Fibroblast of peridontal ligament (primary cell): ENCODE measurements at regions not wholly inside any gene's neighbourhood (a gene's known extent, or its start where the extent isn't known, plus 50 kb on each side); places are given as distances from the start of the nearest gene placed in this dataset.

Experiments used
- DNase-seq: peaks from one replicate; pipeline ENCODE4 v3.0.0-alpha.2; 2010; ENCODE audit errors: extremely low read depth

- DNase-seq = peak; percentile 8
Measured at GRCh38 chr6:81475646-81476045, 276.8 kb downstream of the TENT5A start.

DNA sequence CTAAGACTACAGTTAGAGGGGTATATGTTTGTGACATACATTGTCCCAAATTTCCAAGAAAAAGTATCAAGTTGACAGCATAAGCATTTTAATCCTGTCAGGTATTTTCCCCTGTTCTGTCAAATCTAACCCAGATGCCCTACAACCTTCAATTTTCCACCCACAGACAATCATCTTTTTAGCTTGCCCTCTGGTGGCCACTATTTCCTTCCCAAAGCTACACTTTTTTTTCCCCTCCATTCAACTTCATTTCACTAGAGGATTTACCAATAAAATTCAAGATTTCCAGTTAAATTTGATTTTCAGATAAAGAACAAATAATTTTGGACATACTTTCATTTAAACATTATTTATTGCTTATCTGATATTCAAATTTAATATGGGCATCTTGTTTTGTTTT is 286.6 kb downstream of the TENT5A start:
- peak; percentile 65 for DNase-seq

- DNase-seq = peak; percentile 56
Measured at GRCh38 chr6:81456416-81456815, 296.1 kb downstream of the TENT5A start.

GRCh38 chr6:81455641-81456040 is 296.8 kb downstream of the TENT5A start:
- DNase-seq = no peak

DNA sequence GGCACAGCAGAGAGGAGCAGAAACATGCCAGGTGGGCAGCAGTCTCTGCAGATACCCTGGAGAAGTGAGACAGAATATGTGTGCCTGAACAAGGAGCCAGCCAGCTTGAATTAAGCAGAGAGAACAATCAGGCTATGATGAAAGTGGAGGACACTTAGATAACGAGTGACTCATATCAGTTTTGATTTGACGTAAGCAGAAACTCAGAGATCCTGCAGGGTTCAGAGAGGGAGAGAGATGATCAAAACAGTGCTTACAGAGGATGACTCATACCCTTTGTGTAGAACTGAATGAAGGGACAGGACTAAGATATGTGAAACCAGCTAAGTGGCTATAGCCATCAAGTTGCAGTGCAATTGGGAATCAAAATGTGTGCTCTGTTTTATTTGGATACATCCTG is 300.7 kb downstream of the TENT5A start:
- DNase-seq = peak; percentile 94

DNA sequence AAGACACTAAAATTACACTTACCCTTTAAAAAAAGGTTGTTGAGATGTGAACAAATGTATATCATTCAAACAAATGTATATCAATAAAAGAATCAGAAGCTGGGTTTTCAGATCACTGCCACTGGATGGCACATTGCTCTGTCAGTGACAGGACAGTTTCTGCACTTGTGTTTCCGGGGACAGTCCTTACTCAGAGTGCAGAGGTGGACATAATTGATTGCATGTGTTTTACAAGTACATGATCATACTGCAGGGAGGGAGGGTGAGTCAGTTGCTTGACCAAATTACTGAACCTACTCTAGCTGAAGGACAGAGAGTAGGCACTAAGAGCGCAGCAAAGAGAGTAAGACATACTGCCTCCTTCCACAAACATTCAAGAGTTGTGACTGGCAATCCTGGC is 302.3 kb downstream of the TENT5A start:
- peak; percentile 81 for DNase-seq

- DNase-seq = no peak
Measured at GRCh38 chr6:81446509-81446908, 306.0 kb downstream of the TENT5A start.

DNA sequence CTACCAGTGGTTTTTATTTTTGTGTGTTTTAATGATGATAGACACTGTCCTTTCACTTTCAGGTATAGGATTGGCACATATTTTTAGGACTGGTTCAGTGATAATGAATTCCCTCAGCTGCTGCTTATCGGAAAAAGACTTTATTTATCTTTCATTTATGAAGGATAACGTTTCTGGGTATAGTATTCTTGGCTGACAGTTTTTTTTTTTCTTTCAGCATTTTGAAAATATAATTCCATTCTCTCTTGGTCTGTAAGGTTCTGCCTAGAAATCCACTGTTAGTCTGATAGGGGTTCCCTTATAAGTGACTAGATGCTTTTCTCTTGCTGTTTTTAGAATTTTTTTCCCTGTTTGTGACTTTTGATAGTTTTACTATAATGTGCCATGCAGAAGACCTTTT is 313.1 kb downstream of the TENT5A start:
- no peak for DNase-seq

- DNase-seq = no peak
Measured at GRCh38 chr6:81436990-81437389, 315.5 kb downstream of the TENT5A start.

GRCh38 chr6:81413306-81413705 is 339.2 kb downstream of the TENT5A start:
- no peak for DNase-seq

DNA sequence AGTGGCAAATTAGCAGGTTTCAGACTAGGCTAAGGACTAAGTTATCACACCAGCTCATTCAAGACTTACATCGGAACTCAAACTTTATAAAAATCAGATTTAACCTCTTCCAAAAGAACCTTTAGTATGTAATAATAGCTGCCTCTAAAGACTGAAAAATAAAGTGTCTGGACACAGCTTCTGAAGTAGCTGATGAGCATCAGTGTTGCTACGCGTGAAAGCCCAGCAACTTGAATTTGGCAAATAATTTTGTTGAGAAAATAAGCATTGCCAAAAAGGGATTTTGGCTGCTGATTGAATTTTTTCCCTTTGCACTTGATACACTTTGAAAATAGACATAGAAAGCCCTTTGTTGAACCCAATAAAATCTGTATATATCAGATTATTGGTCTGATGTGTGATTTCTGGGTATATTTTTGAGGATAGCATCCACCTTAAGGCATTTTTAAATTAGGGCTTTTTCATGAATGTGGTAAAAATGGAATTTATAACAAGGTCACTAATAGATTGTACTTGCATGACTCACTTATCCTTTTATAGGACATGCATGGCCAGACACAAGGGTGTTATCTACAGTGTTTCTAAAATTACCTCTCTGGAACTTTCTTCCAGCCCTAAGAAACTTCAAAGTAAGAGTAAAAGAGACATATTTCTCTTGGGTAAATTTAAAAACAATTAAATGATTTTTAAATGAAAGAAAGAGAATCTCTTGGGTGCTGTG is 350.4 kb downstream of the TENT5A start:
- peak; percentile 4 for DNase-seq

GRCh38 chr6:81396916-81397315 is 355.6 kb downstream of the TENT5A start:
- no peak for DNase-seq

DNA sequence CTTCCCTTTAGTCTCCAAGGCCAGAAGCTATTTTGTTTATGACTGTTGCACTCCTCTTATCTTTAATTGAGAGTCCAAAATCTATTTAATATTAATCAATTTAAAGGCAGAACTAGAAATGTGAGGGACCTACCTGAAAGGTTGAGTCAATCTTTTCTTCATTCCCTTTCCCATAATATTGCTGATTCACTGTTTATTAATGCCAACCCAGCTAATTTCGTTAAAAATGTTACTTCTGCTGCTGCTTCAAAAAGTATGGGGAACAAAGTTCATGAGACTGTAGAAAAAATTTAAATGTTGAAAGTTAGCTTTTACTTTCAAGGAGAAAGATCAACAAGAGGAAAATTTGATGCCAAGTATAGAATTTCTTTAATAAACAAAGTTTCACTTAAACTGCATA is 365.3 kb downstream of the TENT5A start:
- DNase-seq = no peak

GRCh38 chr6:81384921-81385320 is 367.6 kb downstream of the TENT5A start:
- no peak for DNase-seq

GRCh38 chr6:81383472-81383871 is 369.0 kb downstream of the TENT5A start:
- no peak for DNase-seq

DNA sequence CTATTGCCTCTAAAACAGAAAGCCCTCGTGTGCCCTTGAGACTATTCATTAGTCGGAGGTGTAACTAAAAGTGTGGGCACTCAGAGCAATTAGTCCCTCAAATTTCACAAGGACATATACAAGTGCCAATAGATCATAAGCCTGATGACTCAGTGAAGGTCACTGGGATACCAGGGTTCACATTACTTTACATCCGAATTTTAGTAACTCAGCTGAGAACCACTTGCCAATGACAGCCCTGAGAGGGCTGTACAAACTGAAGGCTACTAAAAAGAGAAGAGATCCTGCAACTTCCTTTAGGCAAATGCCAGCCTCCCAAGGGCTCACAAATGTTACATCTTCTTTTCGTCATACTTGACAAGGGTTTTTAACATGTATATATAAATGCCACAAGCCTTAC is 369.6 kb downstream of the TENT5A start:
- no peak for DNase-seq

- DNase-seq = no peak
Measured at GRCh38 chr6:81381382-81381916, 371.0 kb downstream of the TENT5A start.

- no peak for DNase-seq
Measured at GRCh38 chr6:81380718-81381338, 371.7 kb downstream of the TENT5A start.

GRCh38 chr6:81376745-81377144 is 375.7 kb downstream of the TENT5A start:
- DNase-seq = no peak

DNA sequence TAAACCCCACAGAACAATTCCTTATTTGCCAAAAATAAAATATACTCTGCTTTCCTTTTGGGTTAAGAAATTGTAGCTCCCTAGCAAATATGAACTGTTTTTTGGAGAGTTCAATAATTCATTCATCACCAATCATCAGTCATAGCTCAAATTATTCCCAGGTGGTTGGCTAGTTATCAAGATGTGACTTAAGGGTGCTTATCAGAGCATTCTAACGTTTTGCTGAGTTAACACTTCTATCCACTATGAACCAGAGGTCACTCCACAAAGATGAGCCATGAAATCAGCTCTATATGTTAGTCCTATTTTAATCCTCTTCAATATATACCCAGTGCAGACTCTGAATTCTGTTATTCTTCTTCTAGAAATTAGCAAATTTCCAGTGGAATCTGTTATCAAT is 379.1 kb downstream of the TENT5A start:
- peak; percentile 4 for DNase-seq

DNA sequence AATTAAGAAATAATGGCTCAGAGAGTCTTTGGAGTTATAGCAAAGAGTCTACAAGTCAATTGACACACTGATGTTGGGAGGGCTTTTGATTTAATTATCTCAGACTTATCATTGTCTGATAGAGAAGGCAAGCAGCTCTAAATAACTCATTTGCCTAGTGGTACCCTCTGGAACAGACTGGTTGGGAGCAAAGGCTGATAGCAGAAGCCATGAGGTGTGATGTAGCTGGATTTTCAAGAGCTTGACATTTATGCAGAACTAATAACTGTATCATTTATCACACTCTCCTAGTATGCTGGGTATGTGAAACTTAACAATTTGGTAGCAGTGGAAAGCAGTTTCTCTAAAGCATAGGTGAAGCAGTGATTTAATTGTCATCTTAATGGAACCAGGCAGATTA is 380.6 kb downstream of the TENT5A start:
- no peak for DNase-seq

GRCh38 chr6:81366972-81367371 is 385.5 kb downstream of the TENT5A start:
- DNase-seq = no peak

- peak; percentile 47 for DNase-seq
Measured at GRCh38 chr6:81362246-81362645, 390.2 kb downstream of the TENT5A start.
